GM18907 (cell line): ENCODE measurements at regions not wholly inside any gene's neighbourhood (a gene's known extent, or its start where the extent isn't known, plus 50 kb on each side); places are given as distances from the start of the nearest gene placed in this dataset.
"Not testable (repeated sequence)": the region's sequence is repeated elsewhere in the genome, so short reads cannot be mapped to it uniquely, and the experiment has no call there.

Source experiments
- ATAC-seq: cut with Tn5 transposase; IDR thresholded peaks from one replicate; pipeline ENCODE4 v1.9.1; 2021; ENCODE audit warnings: mild to moderate bottlenecking, moderate library complexity; ENCODE audit not compliant: unreplicated experiment

DNA sequence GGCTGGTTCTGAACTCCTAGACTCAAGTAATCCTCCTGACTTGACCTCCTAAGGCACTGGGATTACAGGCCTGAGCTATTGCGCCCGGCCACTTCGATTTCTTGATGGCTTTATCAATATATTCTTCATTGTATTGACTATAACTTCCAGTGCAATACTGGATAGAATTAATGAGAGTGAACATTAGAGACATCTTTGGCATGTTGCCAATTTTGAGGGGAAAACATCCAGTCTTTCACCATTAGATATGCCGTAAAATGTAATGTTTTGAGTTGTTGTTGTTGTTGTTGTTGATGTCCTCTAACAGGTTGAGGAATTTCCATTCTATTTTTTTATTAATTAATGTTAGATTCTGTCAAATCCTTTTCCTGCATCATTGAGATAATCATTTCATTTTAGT, 578.9 kb downstream of the ZWINT start:
- no peak for ATAC-seq

- no peak for ATAC-seq
Measured at GRCh38 chr10:55766212-55766611, 594.8 kb downstream of the ZWINT start.

DNA sequence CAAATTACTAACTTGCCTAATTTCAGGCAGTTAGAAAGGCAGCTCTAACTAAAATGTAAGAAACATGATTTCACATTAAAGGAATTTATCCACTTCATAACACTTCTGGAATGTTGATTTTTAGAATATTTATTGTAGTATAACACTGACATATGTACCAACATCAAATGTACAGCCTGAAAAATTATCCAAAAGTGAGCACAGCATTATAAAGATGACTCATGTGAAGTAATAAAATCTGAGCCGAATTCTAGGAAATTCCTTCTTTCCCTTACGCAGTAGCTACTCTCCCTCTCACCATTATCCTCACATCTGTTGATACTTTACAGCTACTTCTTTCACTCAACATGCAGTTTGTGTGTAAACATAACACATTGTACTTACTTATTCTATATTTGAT, 610.6 kb downstream of the ZWINT start:
- ATAC-seq: no peak

- no peak for ATAC-seq
Measured at GRCh38 chr10:55747244-55747643, 613.8 kb downstream of the ZWINT start.

- no peak for ATAC-seq
Measured at GRCh38 chr10:55746002-55746401, 615.1 kb downstream of the ZWINT start.

- no peak for ATAC-seq
Measured at GRCh38 chr10:55742487-55742886, 618.6 kb downstream of the ZWINT start.

GRCh38 chr10:55740767-55741166, 620.3 kb downstream of the ZWINT start:
- not testable (repeated sequence) for ATAC-seq

DNA sequence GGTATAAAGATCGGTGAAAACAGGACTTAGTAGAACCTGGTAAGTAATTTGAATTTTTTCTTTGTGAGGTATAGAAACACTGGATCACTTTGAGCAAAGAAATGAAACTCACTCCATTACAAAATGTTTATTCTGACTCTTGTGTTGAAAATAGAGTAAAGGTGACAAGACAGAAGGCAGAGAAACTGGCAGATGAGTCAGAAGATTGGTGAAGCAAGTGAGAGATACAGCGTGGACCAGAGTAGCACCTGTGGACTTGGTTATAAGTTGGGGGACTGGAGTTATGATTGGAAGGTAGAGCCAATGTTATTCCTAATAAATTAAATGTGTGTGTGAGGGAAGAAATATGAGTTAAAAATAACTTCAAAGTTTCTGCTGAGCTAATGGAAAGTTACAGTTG, 620.9 kb downstream of the ZWINT start:
- ATAC-seq: no peak

DNA sequence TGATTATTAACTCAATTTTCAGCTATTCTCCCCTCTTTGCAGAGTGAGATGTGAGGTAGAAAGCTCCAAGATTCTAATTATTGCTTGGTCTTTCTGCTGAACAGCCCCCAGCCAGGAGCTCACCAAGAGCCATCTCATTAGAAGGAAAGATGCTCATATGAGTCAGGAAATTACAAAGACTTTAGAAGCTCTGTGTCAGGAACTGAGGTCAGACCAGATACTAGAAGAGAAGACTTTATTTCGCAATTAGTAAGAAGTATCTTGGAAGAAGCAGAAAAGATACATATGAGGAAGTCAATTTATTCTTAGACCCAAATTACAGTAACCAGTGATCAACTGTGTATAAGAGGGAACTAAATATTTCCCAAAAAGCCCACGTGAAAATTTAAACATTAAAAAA, 626.9 kb downstream of the ZWINT start:
- ATAC-seq: no peak

GRCh38 chr10:55704950-55705349, 656.1 kb downstream of the ZWINT start:
- ATAC-seq: no peak

GRCh38 chr10:55668326-55668922, 692.6 kb downstream of the ZWINT start:
- no peak for ATAC-seq

GRCh38 chr10:55653531-55653930, 707.5 kb downstream of the ZWINT start:
- ATAC-seq: no peak

GRCh38 chr10:55641601-55642000, 719.5 kb downstream of the ZWINT start:
- ATAC-seq: no peak

DNA sequence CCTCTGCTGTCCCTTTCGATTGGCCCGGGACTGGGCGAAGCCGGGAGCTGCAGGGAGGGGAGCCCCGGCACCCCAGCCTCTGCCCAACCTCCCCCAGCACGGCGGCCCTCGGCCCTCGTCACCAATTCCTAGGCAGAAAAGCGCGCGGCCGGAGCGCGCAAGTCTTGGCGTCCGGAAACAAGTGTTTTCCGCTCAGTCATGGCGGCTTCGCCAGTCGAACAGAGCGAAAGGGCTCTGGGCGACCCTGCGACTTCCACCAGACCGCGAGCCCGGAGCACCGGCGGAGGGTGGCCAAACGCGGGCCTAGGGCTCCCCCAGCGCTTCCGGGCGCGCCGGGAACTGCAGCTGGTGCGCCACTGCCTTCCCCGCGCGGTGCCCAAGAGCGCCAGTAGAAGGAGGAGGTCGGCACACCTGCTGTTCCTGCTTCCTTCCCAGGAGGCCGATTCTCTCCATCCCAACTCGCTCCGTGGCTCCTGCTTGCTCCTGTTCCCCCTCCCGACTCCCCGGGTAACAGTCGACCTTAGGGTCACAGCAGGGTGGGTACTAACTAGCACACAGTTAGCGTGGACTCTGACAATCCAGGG, 729.9 kb downstream of the ZWINT start:
- ATAC-seq: peak; percentile 89

DNA sequence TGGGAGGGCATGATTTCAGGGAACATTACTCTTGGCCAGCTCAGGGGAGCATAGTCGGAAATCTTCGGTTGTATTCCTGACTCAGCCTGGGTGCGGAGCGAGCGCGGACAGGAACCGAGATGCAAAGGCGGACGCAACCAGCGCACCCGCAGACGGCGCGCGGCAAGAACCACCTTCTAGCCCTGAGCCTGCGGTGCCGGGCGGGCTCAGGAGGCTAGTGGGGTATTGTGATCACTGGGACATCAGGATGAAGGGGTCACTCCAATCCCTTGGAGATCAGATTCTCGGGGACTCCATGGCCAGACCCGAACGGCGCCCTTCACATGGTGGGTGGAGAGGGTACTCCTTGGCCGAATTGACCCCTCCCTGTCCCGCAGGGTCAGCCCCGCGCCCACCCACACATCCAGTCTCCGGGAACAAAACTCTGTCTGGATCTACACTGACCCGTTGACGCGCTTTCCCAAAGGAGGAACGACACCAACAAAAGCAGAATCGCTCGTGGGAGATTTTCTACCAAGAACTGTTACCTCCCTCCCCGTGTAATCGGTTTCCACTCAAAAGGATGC, 730.5 kb downstream of the ZWINT start:
- no peak for ATAC-seq

GRCh38 chr10:55629793-55630490, 731.1 kb downstream of the ZWINT start:
- ATAC-seq: no peak

DNA sequence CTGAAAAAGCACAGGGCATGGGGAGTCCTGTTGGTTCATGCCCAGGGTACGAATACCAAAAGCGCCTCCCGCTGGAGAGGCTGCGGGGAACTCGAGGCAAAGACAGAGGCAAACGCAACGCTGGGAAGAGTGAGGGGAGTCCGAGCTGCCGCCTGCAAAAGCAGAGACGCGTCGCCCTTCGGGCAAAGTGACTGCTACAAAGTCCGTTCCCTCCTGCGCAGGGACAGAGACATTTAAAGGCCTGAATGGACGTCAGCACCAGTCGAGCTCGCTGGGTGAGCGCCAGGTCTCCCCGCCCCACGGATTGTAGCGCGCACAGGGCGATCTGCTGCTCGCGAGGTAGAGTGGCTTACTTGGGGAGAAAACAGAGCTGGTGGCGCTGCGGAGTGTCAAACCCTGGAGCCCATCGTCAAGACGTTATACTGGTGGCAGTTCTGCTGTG, 732.8 kb downstream of the ZWINT start:
- ATAC-seq: no peak

- no peak for ATAC-seq
Measured at GRCh38 chr10:55627501-55628051, 733.5 kb downstream of the ZWINT start.

- ATAC-seq: not testable (repeated sequence)
Measured at GRCh38 chr10:55601690-55602478, 759.2 kb downstream of the ZWINT start.

DNA sequence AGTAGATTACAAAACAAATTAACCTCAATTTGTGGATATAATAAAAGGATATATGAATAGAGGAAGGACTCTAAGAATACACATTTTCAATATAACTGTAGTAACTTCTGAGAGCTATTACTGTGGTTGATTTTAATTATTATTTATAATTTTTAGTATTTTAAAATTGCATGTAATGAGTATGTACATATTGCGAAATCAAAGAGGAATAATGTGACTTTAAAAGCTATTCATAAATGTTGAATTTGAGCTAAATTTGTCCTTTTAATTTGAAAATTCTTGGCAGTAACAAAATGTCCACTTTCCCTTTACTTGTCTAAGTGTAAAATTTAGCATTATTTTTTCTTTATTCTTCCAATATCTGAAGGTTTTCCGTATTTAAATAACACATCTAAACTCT, 750.6 kb upstream of the PCDH15 start:
- ATAC-seq: no peak

DNA sequence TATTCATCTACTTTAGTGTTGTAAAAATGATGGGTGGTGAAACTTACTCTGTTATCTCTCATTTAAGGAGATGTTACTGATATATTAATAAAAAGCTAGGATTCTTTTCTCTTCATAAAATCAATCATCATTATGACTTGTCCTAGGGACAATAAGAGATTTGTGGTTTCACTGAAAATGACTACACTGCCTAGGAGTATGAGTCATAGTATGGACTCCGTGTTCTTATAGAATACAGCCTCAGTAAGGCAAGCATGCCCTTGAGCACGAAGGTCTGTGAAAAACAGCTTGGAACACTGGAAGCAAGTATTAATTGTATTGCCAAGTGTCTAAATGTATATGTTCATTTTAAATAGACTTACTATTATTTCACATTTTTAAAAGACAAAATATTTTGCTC, 749.2 kb upstream of the PCDH15 start:
- no peak for ATAC-seq
